ENCODE measurements at regions not wholly inside any gene's neighbourhood (a gene's known extent, or its start where the extent isn't known, plus 50 kb on each side); places are given as distances from the start of the nearest gene placed in this dataset.

DNA sequence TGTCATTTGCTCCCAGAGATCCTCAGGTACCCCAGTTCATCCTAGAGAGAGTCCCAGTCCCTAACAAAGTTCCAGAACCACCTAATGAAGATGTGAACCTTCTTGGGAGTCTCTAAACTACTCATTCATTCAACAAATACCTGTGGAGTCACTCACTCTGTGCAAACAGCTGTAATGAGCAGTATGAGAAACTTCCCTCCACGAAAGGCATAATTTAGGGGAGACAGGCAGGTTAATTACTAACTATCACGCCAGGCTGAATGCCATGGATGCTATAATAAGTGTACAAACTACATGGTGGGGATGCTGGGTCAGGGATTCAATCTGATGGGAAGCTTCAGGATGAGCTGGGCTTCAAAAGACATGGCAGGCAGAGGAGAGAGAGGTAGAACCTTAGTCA lies 70.1 kb upstream of the AFDN start:
- DNase-seq, result no peak

DNA sequence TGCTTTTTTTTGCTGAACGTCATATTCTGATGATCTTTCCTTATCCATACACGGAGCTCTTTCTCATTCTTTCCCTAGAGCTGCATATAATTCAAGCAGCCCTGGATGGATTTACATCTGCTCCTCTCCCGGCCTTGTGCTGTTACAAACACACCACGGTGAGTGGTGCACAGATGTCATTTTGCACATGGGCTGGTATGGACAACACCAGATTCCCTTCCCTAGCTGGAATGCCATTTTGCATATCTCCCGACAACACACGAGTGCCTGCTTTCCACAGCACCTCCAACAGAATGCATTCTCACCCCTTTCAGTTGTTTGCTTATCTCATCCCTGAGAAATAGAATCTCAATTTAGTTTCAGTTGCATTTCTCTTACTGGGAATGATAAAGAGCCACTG lies 69.5 kb upstream of the AFDN start:
- no peak for DNase-seq

DNA sequence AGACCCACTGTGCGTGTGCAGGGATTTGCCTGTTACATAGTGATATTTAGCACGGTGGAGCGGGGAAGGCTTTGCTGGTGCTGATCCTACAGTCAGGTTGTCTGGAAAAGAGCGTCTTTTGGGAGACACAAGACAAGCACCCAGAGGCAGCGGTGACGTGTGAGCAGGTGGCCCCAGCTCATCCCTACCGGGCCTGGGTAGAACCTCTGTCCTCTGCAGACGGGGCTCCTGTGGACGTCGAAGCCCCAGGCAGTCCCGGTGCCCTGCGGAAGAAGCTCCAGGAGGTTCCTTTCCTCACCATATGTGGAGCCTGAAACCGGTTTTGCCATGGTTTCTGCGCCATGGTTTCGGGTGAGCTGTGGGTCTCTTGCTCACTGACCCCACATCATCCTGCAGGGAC lies 68.9 kb upstream of the AFDN start:
- no peak for DNase-seq

DNA sequence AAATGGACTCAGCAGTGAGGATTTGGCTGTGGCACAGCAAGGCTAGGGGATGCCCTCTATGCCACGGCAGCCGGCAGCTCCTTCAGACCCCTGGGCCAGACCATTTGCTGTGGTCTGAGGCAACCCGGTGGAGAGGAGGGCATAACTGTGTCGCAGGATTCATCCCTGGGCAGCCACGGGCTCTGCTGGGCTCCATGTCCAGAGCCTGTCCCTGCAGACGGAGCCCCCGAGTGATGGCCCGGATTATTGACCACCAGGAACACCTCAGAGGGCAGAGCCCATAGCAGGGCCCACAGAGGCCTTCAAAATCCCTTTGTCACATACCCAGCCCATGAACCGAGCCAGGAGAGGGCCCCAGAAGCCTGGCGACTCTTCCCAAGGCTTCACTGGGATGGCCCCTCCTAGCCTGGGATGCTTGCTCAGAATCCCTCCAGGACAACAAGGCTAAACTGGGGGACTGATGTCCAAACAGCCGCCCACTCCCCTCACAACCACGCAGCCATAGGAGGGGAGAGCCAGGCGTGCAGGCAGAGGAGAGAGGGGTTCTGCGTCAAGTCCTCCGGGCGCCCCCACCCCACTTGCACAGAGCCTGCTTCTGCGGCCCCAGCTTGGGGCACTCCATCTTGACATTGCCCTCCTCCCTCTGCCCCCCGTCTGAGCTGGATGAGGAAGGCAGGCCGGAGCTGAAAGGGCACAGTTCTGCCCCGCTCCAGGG lies 68.2 kb upstream of the AFDN start:
- no peak for DNase-seq

DNA sequence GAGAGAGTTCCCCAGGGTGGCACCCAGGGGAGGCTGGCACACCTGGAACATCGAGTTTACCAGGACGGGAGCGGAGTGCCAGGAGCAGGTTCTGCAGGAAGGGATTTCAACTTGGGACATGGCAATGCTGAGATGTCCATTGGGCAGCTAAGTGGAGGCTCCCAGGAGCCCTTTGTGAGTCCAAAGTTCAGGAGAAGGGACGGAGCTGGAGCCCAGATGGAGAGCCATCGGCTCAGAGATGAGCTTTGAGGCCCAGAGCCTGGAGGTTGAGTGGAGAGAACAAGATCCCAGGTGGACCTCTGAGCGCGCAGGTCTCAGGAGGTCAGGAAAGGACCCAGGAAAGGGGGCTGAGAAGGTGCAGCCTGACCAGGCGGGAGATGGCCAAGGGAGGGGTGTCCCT lies 67.5 kb upstream of the AFDN start:
- no peak for DNase-seq

DNA sequence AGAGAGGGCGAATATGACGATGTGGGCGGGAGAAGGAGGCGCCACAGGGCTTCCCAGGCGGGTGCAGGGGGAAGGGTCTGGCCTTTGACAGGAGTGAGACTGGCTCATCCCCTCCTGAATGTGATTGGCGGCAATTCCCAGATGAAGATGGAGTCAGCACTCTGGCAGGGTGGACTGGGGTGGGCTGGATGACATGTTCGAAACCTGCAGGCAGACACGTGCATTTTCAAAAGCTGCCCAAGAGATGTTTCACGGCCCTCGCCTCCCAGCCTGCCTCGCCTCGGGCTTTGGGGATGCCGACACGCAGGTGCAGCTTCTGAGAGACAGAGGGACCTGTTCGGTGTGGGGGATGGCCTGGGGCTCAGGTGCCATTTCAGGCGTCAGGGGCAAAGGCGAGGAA lies 66.8 kb upstream of the AFDN start:
- no peak for DNase-seq

DNA sequence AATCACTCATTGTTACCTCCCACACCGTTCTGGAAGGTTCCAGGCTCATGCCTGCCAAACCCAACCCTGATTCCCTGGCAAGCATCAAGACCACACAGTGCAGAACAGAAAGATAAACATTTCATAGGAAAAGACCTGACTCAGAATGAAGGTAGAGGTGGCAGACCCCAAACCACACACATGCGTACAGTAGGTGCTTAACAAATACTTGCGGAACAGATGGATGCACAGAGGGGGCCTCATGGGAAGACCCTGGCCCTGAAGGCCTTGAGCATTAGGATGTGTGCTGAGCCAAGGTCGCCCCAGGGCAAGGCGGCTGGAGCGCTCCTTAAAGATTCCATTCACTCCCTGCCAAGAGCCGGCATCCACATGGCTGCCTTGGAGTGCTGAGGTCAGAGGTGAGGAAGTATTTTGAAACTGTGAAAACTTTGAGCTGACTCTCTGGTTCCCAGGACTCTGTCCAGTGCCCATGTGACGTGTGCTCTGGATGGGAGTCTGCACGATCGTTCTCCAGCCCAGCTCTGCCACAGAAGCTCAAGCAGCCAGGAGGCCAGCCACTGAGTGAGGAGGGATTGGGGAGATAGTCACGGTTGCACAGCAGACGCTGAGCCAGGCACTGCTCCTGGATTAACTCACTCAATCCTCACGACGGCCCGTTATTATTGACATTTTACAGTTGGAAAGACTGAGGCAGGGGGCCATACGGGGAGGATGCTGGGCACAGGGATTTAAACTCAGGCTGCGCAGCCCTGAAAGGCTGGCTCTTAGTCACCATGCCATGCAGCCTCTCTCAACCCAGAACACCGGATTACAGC lies 65.5 kb upstream of the AFDN start:
- DNase-seq, result peak; percentile 53

DNA sequence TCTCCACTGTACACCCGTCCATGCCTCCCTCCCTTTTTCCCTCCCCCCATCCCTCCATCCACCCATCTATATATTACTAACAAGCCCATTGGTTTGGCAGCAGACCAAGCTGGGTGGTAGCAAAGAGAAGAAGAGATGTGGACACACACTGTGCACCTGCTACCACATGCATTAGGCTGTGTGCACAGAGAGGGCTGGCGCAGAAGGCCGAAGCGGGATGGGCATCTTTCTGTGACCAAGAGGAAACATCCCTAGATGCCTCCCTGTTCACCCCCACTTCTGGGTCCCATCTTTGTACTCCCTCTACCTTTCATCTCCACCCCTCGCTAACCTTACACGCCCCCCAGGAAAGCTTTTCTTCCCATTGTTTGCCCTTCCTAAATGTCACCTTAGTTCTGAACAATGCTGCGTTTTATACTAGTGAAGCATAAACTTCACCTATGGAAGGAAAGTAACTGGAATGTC lies 64.9 kb upstream of the AFDN start:
- no peak for DNase-seq

DNA sequence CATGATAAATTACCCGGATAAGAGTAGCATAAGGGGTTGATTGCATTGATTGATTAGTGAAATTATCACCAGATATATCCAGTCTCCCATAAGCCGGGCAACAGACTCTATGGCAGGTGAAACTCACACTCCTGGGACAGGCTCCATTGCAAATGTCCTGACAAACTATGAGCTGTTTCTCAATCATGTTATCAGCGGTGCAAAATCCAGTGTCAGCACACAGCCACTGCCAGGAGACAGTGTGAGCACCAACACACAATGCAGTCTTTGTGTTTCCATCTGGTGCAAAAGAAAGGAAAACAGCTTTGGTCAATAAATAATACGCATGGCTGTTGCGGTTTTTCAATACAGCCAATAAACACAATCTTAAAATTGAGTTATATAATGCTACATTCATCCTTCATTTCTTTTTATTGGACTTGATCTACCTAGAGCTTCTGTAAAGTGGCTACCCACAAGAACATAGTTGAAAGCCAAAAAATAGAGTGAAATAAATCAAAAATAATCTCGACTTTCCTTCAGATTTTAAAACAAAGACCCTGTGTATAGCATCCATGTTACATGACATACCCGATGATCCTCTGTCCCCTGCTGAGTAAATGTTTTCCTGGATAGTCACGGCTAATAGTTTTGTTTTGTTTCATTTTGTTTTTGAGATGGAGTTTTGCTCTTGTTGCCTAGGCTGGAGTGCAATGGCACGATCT lies 64.3 kb upstream of the AFDN start:
- no peak for DNase-seq

DNA sequence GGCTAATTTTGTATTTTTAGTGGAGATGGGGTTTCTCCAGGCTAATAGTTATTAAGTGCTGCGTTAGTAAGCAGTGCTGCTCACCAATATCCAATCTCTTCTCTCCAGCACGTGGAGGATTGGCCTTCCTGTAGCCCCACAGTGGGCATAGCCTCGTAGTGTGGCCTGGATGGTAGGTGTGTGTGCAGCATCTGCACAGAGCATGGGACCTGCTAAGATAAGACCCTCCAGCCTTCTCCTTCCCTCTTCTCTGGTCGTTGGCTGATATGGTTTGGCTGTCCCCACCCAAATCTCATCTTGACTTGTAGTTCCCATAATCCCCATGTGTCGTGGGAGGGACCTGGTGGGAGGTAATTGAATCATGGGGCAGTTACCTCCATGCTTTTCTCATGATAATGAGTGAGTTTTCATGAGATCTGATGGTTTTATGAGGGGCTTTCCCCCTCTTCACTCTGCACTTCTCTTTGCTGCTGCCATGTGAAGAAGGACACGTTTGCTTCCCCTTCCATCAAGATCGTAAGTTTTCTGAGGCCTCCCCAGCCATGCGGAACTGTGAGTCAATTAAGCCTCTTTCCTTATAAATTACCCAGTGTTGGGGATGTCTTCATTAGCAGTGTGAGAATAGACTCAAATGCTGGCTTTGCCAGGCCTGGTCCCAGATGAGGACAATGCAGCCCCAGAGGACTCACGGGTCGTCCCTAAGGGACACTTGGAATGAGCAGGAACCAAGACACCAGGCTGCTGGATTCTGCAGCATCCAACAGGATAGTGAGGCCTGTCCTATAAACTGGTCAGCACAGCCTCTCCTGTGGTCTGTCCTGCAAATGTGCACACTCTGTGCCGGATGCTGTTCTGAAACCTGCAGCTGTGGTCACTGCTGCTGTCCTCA lies 63.4 kb upstream of the AFDN start:
- no peak for DNase-seq

DNA sequence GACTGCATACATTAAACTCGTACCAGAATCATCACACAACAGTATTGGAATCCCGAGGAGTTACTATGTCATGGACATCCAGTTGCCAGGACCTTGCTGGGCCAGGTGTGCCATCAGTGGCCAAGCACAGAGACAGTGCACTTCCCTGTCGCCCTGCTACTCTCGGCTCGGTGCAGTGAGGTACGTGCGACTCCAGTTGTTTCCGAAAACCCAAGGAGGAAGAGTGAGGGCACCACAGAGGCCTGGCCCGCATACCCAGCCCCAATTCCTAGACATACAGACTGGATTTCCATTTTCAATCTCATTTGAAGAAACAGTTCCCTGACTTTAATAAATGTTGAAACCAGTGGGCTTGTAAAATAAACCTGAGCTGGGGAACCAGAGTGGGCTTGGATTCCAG lies 62.5 kb upstream of the AFDN start:
- DNase-seq, result no peak

DNA sequence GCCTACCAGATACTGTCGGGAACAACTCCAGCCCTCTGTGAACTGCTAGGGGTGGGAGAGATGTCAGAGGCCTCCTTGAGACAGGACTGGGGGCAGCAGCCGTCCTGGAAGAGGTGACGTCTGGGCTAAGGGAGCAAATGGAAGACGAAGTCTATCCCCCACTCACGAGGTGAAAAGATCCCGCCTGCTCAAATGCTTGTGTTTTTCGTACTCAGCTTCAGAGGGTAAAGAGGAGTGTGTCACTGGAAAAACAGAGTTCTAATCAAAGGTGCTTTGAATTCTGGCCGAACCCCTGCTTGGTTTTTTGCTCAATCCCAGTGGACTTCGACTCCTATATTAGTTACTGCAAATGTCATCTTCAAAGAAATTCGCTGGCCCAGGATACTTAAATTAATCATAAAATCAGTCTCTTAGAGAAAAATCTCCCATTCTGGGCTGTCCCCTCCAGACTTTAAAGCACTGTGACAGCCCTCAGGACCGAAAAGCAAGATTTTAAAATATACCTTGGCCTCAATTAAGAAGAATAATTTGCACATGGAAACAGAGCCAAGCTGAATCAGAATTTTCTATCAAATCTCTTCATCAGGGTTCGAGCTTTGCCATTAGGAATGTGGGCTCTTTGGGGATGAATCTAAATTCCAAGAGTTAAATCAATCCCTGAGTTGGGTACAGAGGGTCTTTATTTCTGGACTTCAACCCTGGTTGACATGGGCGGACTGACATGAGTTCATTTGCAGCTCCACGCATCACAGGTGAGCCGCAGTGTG lies 61.8 kb upstream of the AFDN start:
- DNase-seq, result no peak

DNA sequence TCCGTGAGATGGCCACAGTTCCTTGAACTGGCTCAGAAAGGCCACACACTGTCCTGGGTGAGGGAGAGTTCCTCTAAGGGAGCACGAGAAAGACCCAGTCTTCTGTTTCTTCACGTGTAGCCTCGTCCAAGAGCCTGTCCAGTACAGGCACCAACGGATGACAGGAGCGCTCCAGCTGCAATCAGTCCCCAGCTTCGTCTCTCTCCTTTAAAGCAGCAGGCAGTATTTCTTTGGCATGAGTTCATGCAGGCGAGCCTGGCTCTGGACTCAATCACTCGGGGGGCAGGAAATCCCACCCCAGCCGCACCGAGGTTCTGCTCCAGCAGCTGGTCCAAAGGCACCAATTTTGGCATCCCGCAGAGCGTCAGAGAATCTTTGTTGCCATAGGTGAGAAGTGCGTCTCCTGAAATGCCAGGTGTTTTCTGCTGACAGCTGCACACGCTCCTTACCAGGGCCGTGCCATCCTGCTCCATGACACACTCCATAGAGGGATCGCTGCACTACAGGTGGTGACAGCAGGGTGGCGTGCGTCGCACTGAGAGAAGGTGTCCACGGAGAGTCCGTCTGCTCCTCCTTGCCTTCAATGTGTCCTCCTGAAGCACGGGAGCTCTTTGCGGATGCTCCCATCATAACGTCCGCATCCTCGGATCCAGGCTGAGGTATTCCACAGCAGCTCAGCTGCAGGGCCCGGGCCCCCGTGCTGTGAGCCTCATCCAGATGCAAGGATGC lies 59.6 kb upstream of the AFDN start:
- peak; percentile 40 for DNase-seq

DNA sequence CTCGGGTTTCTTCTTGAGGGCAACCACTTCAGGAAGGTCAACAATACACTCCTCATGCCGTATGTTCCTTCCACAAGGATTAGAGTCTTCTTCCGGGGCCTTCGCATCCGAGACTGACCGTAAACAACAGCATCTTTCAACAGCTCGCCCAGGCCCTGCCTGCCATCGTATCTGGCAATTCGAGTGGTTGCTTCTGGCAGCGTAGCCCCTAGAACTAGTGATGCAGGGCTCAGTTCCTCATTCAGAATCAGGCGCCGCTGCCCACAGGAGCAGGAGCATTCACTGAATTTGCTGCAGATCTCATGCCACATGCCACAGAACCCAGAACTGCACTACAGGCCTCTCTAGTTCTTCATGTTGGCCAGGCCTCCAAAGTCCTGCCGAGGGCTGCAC lies 59.0 kb upstream of the AFDN start:
- no peak for DNase-seq

DNA sequence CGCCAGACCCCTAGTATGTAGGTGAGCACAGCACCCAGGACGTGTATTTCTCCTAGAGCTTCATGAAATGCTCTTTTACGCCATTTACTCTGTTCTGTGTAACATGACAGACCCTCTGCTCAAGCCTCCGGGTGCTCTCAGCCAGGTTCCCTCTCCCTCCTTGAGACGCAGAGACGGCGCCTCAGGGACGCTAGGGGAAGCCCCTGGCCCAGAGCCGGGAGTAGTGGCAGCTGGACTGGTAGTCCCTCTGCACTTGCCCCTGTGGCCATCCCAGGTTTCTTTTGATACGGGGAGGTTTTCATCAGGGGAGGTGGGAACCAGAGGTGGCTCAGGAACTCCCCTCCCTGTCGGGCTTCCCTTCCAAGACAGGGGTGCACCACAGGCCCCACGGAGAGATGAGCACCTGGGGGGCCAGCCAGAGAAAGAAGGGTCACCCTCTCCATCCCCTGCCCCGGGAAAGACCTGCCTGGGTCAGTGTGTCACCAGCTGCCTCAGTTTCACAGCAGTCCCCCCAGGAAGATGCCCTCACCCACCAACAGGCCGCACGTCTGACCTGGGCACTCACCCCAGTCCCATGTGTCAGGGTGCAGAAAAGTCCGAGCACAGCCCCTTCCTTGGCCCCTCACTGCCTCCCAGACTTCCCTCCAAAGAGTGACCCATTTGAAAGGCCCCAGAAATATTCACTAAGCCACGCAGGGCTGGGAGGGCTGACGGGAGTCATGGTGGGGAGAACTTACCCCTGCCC lies 58.1 kb upstream of the AFDN start:
- DNase-seq, result no peak

DNA sequence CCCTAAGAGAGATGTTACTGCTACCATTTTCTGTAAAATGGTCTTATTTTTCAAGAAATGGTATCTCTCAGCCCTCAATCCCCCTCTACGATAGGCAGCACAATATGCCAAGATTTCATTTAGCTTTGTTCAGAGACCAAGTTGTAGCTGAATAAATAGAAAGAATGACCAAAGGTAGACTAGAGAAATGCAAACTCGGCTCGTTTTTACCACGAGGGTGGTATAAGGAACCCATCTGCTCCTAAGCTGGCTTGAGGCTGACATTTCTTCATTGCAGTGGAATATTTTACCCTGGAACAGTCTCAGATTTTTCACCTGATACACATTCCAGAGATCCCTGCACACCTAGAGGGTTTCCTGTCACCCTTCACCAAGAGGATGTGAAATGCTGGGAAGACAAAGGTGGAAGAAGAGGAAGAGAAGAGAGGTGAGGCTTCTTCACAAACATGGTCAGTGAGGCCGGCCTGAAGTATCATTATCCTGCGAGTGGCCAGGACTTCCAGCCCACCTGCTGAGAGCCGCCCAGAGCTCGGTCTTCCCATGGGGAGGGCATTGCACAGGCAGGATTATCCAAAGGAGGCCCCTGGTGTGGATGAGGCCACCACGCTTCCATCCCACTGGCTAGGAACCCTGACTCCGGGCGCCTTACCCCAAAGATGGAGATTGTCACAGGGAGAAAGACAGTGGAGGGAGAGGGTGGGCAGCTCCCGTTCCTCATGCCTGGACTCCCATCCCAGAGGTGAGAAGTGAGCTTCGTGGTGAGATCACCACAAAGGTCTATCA lies 57.1 kb upstream of the AFDN start:
- DNase-seq, result no peak

DNA sequence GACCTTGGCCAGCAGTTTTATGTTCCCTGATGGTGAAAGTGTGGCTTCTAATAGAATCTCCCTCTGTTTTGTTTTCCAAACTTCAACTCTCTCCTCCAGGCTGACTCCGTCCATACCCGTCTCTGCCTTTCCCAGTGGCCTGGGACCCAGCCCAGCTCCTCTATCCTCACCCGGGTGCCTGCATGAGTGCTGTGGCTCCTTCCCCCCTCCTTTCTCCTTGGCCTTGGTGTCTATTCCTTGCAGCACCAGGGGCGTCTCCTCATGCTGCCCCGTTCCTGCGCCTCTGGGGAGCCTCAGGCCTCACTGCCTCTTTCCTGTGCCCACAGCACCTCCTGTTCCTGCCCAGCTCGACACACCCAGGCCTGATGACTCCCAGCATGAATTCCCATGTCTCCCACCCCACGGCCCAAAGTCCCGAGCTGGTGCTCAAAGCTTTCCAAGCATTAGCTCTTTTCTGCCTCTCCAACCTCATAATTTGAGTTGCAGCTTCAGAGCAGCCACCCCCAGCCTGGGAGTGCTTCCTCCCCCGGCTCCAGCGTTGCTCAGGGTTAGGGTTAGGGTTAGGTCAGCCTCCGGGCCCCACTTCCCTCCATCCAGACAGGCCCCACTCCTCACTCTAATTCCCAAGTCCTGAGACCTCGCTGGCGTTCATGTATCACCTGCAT lies 56.3 kb upstream of the AFDN start:
- no peak for DNase-seq

DNA sequence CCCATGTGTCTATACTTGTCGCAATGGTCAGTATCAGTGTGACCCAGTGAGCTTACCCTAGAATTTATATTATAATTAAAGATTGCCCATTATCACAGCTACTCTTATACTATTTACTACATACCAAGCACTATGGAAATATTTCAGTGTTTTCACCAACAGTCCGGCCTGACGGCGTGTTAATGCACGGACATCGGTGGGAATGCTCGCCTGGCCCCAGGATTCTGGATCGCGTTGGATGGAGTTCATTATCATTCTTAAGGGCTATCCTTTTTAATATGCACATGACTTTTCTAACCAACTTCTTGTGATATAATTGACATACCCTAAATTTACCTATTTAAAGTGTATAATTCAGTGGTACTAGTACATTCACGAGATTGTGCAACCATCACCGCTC lies 51.8 kb upstream of the AFDN start:
- no peak for DNase-seq
